Chondrocyte (in vitro differentiated cells): ENCODE measurements at regions not wholly inside any gene's neighbourhood (a gene's known extent, or its start where the extent isn't known, plus 50 kb on each side); places are given as distances from the start of the nearest gene placed in this dataset.

Source experiments
- DNase-seq: peaks from one replicate; pipeline ENCODE4 v3.0.0; 2021; ENCODE audit warnings: mixed read lengths, low spot score
- H3K27ac Mint-ChIP-seq: one replicate; pipeline ENCODE4 v1.8.0; 2021; ENCODE audit warnings: mild to moderate bottlenecking, moderate library complexity, mixed read lengths; ENCODE audit not compliant: unreplicated experiment
- H3K27me3 Mint-ChIP-seq: 2 replicates; pipeline ENCODE4 v1.8.0; 2021; ENCODE audit warnings: low read depth, mixed read lengths
- H3K36me3 Mint-ChIP-seq: 2 replicates; pipeline ENCODE4 v1.8.0; 2021; ENCODE audit warnings: low read depth, mixed read lengths
- H3K4me1 Mint-ChIP-seq: 2 replicates; pipeline ENCODE4 v1.8.0; 2021; ENCODE audit warnings: low read depth, mild to moderate bottlenecking, mixed read lengths
- H3K4me3 Mint-ChIP-seq: one replicate; pipeline ENCODE4 v1.8.0; 2021; ENCODE audit warnings: mild to moderate bottlenecking, moderate library complexity, mixed read lengths; ENCODE audit not compliant: unreplicated experiment
- H3K9me3 Mint-ChIP-seq: 2 replicates; pipeline ENCODE4 v1.8.0; 2021; ENCODE audit warnings: low read depth, mixed read lengths
- CTCF ChIP-seq: fragments of 200-600 bp; sonication (generic); IDR thresholded peaks from 2 replicates; pipeline ENCODE4 v1.5.0; 2021; ENCODE audit warnings: antibody characterized with exemption, mild to moderate bottlenecking, moderate library complexity

DNA sequence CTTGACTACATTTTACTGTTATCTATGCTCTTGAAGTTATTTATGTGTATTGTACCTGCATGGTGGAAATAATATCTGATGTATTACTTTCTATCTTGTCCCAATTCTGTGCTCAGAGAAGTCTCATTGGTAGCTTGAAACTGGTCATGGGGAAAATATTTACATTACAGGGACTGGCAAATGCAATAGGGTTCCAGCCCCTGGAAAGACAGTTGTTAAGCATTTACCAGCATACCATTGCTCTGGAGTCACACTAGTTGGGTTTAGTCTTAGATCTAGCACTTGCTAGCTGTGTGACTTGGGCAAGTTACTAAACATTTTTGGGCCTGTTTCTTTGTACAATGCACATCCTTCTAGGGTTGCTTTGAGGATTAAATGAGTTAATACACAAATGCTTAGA, 86.3 kb upstream of the NRXN3 start:
- H3K4me1 Mint-ChIP-seq = no peaks in the 10 kb centered on the region
- H3K9me3 Mint-ChIP-seq = no peaks in the 10 kb centered on the region
- DNase-seq = no peak
- no peak overlapping the region for H3K27ac Mint-ChIP-seq
- no peak overlapping the region for H3K4me3 Mint-ChIP-seq
- no peaks in the 10 kb centered on the region for H3K36me3 Mint-ChIP-seq
- no peaks in the 10 kb centered on the region for H3K27me3 Mint-ChIP-seq
- no peak for TF ChIP-seq CTCF

DNA sequence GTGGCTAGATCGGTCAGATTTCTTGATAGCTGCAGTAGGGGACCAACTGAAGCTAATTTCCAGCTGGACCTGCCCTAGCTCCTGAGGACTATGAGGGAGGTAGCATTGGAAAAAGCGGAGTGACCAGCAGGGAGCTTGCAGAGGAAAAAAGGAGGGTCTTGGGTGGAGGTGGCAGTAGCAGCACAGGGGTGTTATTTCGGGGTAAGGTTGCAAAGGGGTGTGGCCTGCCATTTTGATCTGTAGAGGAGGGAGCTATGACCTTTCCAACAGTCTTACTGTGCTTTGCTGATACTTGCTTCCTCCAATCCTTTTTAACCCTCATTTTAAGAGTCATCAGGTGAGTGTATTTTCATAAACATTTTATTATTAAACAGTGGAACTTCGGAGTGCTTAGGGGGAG, 83.8 kb upstream of the NRXN3 start:
- no peak for DNase-seq
- Mint-ChIP-seq H3K4me3 (no peak overlapping the region), H3K27ac (no peak overlapping the region), H3K9me3 (no peaks in the 10 kb centered on the region), H3K36me3 (no peaks in the 10 kb centered on the region), H3K27me3 (peaks cover 6% of the 10 kb centered on the region), H3K4me1 (no peaks in the 10 kb centered on the region)
- TF ChIP-seq CTCF = no peak

GRCh38 chr14:78088916-78089315, 81.3 kb upstream of the NRXN3 start:
- H3K27me3 Mint-ChIP-seq = peaks cover 6% of the 10 kb centered on the region
- no peak for TF ChIP-seq CTCF
- H3K4me1 Mint-ChIP-seq = no peaks in the 10 kb centered on the region
- H3K9me3 Mint-ChIP-seq = no peaks in the 10 kb centered on the region
- no peak overlapping the region for H3K4me3 Mint-ChIP-seq
- H3K27ac Mint-ChIP-seq = no peak overlapping the region
- no peak for DNase-seq
- H3K36me3 Mint-ChIP-seq = no peaks in the 10 kb centered on the region

DNA sequence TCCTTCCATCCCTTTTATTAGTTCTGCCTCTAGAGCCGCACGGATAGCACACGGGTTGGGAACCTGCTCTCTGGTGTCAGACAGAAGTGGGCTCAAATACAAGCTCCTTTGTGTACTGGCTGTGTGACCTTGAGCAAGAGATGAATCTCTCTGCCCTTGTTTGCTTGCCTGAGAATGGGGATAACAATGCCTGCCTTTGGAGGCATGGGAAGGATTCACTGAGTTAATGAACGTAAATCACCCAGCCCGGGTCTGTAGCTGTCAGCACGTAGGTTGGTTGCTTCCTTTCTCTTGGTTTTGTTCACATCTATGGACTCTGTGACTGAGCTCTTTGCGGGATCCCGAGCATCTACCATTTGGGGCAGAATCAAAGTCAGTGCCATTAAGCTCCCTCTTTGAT, 79.3 kb upstream of the NRXN3 start:
- no peaks in the 10 kb centered on the region for H3K36me3 Mint-ChIP-seq
- no peak overlapping the region for H3K27ac Mint-ChIP-seq
- no peaks in the 10 kb centered on the region for H3K9me3 Mint-ChIP-seq
- no peak for TF ChIP-seq CTCF
- no peak overlapping the region for H3K4me3 Mint-ChIP-seq
- no peaks in the 10 kb centered on the region for H3K4me1 Mint-ChIP-seq
- no peak for DNase-seq
- H3K27me3 Mint-ChIP-seq = peaks cover 6% of the 10 kb centered on the region

GRCh38 chr14:78091361-78091760, 78.8 kb upstream of the NRXN3 start:
- Mint-ChIP-seq H3K9me3 (no peaks in the 10 kb centered on the region), H3K4me1 (no peaks in the 10 kb centered on the region), H3K36me3 (no peaks in the 10 kb centered on the region), H3K27ac (no peak overlapping the region), H3K4me3 (no peak overlapping the region), H3K27me3 (peaks cover 6% of the 10 kb centered on the region)
- TF ChIP-seq CTCF = no peak
- no peak for DNase-seq
